ENCODE measurements at regions not wholly inside any gene's neighbourhood (a gene's known extent, or its start where the extent isn't known, plus 50 kb on each side); places are given as distances from the start of the nearest gene placed in this dataset.

DNA sequence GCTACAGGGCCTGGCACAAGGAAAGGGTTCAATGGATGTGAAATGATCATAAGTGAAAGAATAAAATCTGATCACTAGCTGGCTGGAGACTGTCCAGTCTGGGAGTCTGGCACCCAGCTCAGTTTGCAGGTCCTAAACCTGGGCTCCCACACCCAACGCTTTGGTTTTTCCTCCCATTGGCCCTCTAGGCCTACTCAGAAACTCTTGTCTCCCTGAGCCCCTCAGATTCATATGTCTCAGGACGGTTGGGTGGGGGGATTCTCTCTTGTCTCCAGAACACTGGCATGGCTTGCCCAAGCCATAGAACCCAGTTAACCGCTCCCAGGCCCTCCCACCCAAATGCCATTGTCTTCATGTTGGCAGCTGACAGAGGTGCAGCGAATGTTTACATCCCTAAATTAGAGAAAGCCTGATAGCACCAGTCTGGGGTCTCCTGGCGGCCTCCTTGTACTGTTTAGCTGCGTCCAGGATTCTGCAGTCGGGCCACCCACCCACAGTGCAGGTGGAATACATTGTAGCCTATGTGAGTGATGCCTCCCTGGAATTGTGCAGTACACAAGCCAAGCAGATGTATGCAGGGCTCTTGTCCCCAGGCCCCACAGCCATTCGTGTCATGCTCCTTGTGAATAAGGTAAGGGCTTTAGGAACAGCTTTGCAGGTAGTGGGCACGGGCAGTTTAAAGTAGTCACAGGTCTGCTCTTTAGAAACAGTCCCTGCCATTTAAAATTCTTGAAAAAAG, 266.3 kb downstream of the XXYLT1 start:
- H3K27me3 ChIP-seq (ENCODE audit: insufficient read depth, low read depth, severe bottlenecking): no peaks in the 10 kb centered on the region
- TF ChIP-seq, protein P1, sequence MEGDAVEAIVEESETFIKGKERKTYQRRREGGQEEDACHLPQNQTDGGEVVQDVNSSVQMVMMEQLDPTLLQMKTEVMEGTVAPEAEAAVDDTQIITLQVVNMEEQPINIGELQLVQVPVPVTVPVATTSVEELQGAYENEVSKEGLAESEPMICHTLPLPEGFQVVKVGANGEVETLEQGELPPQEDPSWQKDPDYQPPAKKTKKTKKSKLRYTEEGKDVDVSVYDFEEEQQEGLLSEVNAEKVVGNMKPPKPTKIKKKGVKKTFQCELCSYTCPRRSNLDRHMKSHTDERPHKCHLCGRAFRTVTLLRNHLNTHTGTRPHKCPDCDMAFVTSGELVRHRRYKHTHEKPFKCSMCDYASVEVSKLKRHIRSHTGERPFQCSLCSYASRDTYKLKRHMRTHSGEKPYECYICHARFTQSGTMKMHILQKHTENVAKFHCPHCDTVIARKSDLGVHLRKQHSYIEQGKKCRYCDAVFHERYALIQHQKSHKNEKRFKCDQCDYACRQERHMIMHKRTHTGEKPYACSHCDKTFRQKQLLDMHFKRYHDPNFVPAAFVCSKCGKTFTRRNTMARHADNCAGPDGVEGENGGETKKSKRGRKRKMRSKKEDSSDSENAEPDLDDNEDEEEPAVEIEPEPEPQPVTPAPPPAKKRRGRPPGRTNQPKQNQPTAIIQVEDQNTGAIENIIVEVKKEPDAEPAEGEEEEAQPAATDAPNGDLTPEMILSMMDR (IDR thresholded peaks at IDR 0.05; ENCODE audit: low read depth, low read length): no peak
- DNase-seq: no peak
- no peaks in the 10 kb centered on the region for H3K9me3 ChIP-seq (ENCODE audit: severe bottlenecking)
- H3K4me3 ChIP-seq (ENCODE audit: low read depth, low read length): no peak overlapping the region
- H3K27ac ChIP-seq: no peak overlapping the region
- H3K36me3 ChIP-seq: no peaks in the 10 kb centered on the region

DNA sequence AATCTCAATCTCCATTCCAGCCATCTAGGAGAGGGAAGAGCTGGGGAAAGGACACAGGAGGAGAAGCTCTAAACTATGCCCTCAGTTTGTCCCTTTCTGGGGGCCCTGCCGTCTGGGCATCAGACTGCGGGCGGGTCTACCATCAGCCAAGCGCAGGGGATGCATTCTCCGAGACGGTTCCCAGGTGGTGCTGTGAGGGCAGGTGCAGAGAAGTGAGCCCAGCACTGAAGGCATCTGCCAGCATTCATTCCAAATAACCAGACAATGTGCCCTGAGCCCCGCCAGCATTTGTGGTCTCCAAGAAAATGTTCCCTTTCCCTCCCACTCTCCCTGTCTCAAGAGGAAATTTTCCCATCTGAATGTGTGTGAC, 265.7 kb downstream of the XXYLT1 start:
- Histone ChIP-seq H3K4me3 (ENCODE audit: low read depth, low read length) (no peak overlapping the region), H3K36me3 (no peaks in the 10 kb centered on the region), H3K27me3 (ENCODE audit: insufficient read depth, low read depth, severe bottlenecking) (no peaks in the 10 kb centered on the region), H3K27ac (no peak overlapping the region), H3K9me3 (ENCODE audit: severe bottlenecking) (no peaks in the 10 kb centered on the region)
- TF ChIP-seq, protein P1 (IDR thresholded peaks at IDR 0.05; ENCODE audit: low read depth, low read length): no peak
- no peak for DNase-seq

DNA sequence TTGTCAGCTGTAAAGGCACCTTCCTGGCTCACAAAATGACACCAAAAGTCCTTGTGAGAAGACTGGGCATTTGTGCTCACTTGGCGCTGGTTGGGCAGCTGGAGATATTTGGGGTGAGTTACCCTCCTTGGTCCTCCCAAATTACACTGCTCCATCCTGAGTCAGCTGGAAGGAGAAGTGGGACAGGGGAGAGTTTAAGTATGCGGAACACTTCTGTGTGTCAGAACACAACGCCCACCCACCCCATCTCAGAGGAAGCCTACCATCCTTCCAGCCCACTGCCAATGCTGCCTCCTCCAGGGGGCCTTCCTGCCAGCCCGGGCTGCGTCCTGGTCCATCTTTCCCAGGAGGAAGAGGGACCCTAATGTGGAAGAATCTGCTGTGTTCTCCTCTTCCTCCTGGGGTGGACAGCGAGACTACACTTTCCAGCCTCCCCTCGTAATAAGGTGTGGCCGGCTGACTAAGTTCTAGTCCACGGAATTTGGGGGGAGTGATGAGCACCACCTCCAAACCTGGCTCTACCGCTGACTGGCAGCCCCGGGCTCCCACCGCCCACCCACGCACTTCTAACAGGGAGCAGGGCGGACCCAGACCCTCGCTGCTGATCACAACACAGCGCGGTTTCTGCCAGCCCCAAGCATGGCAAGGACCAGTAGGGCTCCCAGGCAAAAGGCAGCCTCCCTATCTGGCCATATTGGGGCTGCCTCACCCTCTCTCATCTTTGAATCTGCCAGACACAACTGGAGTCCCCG, 265.0 kb downstream of the XXYLT1 start:
- DNase-seq: no peak
- H3K9me3 ChIP-seq (ENCODE audit: severe bottlenecking): no peaks in the 10 kb centered on the region
- no peaks in the 10 kb centered on the region for H3K27me3 ChIP-seq (ENCODE audit: insufficient read depth, low read depth, severe bottlenecking)
- TF ChIP-seq, protein P1 (IDR thresholded peaks at IDR 0.05; ENCODE audit: low read depth, low read length): no peak
- H3K36me3 ChIP-seq: no peaks in the 10 kb centered on the region
- H3K27ac ChIP-seq: no peak overlapping the region
- no peak overlapping the region for H3K4me3 ChIP-seq (ENCODE audit: low read depth, low read length)

DNA sequence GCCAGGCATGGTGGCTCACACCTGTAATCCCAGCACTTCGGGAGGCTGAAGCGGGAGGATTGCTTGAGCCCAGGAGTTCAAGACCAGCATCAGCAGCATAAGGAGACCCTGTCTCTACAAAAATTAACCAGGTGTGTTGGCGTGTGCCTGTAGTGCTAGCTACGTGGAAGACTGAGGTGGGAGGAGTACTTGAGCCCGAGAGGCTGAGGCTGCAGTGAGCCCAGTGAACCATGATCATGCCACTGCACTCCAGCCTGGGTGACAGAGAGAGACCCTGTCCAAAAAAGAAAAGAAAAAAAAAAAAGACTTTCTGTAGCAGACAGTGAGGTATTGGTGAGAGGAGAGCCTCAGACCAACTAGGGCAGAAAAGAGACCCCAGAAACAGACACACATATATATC, 263.8 kb downstream of the XXYLT1 start:
- no peak overlapping the region for H3K27ac ChIP-seq
- no peaks in the 10 kb centered on the region for H3K27me3 ChIP-seq (ENCODE audit: insufficient read depth, low read depth, severe bottlenecking)
- H3K9me3 ChIP-seq (ENCODE audit: severe bottlenecking): no peaks in the 10 kb centered on the region
- TF ChIP-seq, protein P1 (IDR thresholded peaks at IDR 0.05; ENCODE audit: low read depth, low read length): no peak
- no peak overlapping the region for H3K4me3 ChIP-seq (ENCODE audit: low read depth, low read length)
- no peaks in the 10 kb centered on the region for H3K36me3 ChIP-seq
- DNase-seq: no peak

DNA sequence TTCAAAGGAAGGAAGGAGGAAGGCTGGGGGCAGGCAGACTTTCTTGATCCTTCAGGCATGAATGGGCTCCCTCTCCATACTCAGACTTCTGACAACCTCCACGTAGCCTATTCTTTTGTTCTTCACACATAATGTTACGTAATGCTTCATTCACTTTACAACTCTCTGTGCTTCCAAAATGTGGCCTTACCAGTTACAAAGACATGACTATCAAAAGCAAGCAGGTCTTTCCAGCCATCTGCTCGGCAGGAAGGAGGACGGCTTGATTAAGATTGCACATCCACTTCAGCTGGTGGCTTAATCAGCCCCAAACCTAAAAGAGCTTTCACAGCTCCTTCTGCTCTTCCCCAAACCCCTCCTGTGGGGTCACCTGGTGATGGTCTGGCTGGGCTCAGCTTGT, 263.2 kb downstream of the XXYLT1 start:
- Histone ChIP-seq H3K36me3 (no peaks in the 10 kb centered on the region), H3K27ac (peak overlapping the region; percentile 12; the same call in 1 of the 2 replicates), H3K9me3 (ENCODE audit: severe bottlenecking) (no peaks in the 10 kb centered on the region), H3K27me3 (ENCODE audit: insufficient read depth, low read depth, severe bottlenecking) (no peaks in the 10 kb centered on the region), H3K4me3 (ENCODE audit: low read depth, low read length) (no peak overlapping the region)
- TF ChIP-seq, protein P1 (IDR thresholded peaks at IDR 0.05; ENCODE audit: low read depth, low read length): no peak
- peak; percentile 17 for DNase-seq

Measured in WERI-Rb-1 (cell line).